NB4 (cell line): ENCODE measurements at regions not wholly inside any gene's neighbourhood (a gene's known extent, or its start where the extent isn't known, plus 50 kb on each side); places are given as distances from the start of the nearest gene placed in this dataset.
A peak's percentile ranks its signal among the peaks of the same experiment; 100 is the strongest.

Source experiments
- DNase-seq: peaks from one replicate; pipeline ENCODE4 v3.0.0; 2010; ENCODE audit warnings: low read depth
- H3K4me3 ChIP-seq: one replicate; pipeline ENCODE4 v1.5.1; 2011; ENCODE audit warnings: mild to moderate bottlenecking, low read depth, low read length, moderate library complexity
- MYC ChIP-seq: IDR thresholded peaks from 2 replicates; pipeline ENCODE4 v1.6.1; 2011; ENCODE audit warnings: low read depth, low read length
- POLR2A ChIP-seq: IDR thresholded peaks from 2 replicates; pipeline ENCODE4 v1.6.1; 2011; ENCODE audit warnings: mild to moderate bottlenecking; ENCODE audit not compliant: insufficient read length; ENCODE audit errors: extremely low read depth
- TF ChIP-seq, protein P1 (sequence below): IDR thresholded peaks from one replicate; pipeline ENCODE4 v1.5.1; 2012; ENCODE audit warnings: low read depth, low read length
- TF ChIP-seq, protein P2 (sequence below): IDR thresholded peaks from 2 replicates; pipeline ENCODE4 v1.6.1; 2011; ENCODE audit warnings: low read depth, low read length

DNA sequence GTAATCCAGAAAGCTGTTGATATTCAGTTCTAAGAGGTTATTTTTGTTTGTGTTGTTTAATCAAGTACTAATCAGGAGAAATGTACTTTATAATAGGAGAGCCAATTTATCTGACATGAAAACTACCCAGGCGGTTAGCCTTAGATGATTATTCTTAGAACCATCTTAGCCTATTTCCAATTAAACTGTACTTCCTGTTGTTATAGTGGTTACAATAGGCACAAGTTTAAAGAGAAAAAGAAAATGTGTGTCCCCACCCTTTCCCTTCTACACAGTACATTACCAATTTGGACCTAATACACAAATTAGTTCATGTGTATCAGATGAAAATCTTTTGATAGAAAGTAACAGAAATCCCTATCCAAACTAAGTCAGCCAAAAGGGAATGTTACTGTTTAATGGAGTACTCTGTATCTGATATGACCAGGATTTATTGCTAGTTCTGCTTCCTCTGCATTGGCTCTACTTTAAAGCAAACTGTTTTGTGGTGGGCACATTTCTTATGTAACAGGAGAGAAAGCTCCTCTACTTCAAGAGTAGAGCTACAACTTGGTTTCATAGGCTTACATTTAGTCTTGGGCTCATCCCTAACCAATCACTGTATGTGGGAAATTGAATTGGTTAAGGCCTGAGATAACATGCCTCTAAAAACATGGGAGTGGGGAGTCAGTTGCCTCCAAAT lies 217.9 kb downstream of the UBE2E3 start:
- peak; percentile 13 for DNase-seq
- TF ChIP-seq, protein P1, sequence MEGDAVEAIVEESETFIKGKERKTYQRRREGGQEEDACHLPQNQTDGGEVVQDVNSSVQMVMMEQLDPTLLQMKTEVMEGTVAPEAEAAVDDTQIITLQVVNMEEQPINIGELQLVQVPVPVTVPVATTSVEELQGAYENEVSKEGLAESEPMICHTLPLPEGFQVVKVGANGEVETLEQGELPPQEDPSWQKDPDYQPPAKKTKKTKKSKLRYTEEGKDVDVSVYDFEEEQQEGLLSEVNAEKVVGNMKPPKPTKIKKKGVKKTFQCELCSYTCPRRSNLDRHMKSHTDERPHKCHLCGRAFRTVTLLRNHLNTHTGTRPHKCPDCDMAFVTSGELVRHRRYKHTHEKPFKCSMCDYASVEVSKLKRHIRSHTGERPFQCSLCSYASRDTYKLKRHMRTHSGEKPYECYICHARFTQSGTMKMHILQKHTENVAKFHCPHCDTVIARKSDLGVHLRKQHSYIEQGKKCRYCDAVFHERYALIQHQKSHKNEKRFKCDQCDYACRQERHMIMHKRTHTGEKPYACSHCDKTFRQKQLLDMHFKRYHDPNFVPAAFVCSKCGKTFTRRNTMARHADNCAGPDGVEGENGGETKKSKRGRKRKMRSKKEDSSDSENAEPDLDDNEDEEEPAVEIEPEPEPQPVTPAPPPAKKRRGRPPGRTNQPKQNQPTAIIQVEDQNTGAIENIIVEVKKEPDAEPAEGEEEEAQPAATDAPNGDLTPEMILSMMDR, result no peak
- TF ChIP-seq, protein P2, sequence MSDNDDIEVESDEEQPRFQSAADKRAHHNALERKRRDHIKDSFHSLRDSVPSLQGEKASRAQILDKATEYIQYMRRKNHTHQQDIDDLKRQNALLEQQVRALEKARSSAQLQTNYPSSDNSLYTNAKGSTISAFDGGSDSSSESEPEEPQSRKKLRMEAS, result no peak
- TF ChIP-seq MYC, result no peak
- no peak for TF ChIP-seq POLR2A
- no peak overlapping the region for H3K4me3 ChIP-seq

GRCh38 chr2:181203412-181203811 lies 223.0 kb downstream of the UBE2E3 start:
- no peak for DNase-seq
- H3K4me3 ChIP-seq, result no peak overlapping the region
- no peak for TF ChIP-seq POLR2A
- no peak for TF ChIP-seq MYC
- TF ChIP-seq, protein P2, result no peak
- TF ChIP-seq, protein P1, result no peak

DNA sequence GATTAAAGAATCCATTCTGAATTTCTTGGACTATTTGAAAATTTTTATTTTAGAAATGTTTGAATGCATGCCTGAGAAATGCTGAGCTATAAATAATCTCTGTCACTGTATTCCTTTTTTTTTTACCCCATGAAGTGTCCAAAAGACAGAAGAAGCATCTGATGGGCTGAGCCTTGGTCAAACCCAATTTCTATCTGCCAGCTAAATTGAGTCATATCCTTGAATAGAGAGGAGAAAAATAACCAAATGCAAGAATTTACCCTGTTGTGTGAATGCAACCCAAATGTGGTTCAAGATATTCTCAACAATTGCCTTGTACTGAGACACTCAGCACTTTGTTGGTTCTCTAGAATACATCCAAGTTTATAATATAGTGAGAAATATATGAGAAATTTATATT lies 223.5 kb downstream of the UBE2E3 start:
- TF ChIP-seq, protein P2, result no peak
- TF ChIP-seq, protein P1, result no peak
- TF ChIP-seq POLR2A (no peak), MYC (no peak)
- no peak for DNase-seq
- H3K4me3 ChIP-seq, result no peak overlapping the region

DNA sequence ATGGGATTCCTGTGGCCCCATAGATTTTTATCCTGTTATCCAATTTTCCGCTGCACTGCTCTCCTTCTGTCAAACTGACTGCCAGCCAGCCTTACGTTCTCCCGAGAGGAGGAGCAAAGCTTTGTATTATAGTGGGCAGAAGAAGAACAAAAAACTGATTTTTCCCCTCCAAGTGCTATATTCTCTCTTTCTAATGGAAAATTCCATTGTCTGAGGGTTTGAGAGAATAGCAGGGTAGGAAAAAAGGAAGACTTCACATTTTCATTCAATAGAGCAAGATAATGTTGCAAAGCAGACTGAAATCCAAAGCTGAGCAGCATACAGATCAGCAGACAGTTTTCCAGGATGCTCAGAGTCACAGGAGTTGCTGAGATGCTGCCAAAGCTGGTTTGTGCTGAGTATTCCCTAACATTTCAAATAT lies 238.0 kb downstream of the UBE2E3 start:
- H3K4me3 ChIP-seq, result no peak overlapping the region
- DNase-seq, result no peak
- TF ChIP-seq POLR2A, result no peak
- TF ChIP-seq, protein P1, result no peak
- TF ChIP-seq, protein P2, result no peak
- no peak for TF ChIP-seq MYC

DNA sequence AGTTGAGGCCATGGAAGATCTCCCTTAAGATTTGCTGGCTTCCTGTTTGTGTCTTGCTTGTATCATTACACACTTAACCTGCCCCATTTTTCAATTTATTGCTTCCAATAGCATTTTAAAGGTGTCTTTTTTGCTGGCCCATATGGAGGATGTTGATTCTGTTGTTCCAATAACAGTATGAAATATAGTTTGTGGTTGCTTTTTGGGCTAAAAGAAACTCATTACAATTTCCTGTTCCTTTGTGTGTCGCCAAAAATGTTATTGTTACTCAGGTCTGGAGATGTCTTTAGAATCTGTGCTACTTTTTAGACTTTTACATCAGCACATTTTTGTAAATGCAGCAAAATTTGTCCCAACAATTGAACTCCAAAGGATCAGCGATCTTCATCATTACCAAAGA lies 234.0 kb upstream of the ITGA4 start:
- no peak for TF ChIP-seq POLR2A
- TF ChIP-seq, protein P1, result no peak
- TF ChIP-seq, protein P2, result no peak
- TF ChIP-seq MYC, result no peak
- DNase-seq, result no peak
- no peak overlapping the region for H3K4me3 ChIP-seq
